ENCODE measurements at regions not wholly inside any gene's neighbourhood (a gene's known extent, or its start where the extent isn't known, plus 50 kb on each side); places are given as distances from the start of the nearest gene placed in this dataset.

GRCh38 chr2:41890341-41890740 lies 157.5 kb upstream of the PKDCC start:
- TF ChIP-seq POLR2AphosphoS5 (IDR thresholded peaks at IDR 0.05), result no peak
- no peak for TF ChIP-seq POLR2A (IDR thresholded peaks at IDR 0.05)

GRCh38 chr2:41892476-41892875 lies 155.3 kb upstream of the PKDCC start:
- no peaks in the 10 kb centered on the region for H3K27me3 ChIP-seq
- H3K4me1 ChIP-seq, result peaks cover 0 to 8% (median 0%) of the 10 kb centered on the region in 3 donors
- H3K9me3 ChIP-seq, result no peaks in the 10 kb centered on the region
- H3K36me3 ChIP-seq, result no peaks in the 10 kb centered on the region
- H3K4me3 ChIP-seq, result no peak overlapping the region
- TF ChIP-seq POLR2A (IDR thresholded peaks at IDR 0.05), result no peak
- TF ChIP-seq EP300 (IDR thresholded peaks at IDR 0.05), result no peak
- 80% methylated on average over 2 of the region's 4 CpGs; no CpG with 5 or more reads in 1 of the 2 donors for WGBS, 2 donors (ENCODE audit: low coverage in 1 of 2)
- H3K27ac ChIP-seq, result no peak overlapping the region
- ATAC-seq, result no peak

More at GRCh38 chr2:41890341-41890740, 157.5 kb upstream of the PKDCC start:
- H3K27ac ChIP-seq, result no peak overlapping the region
- WGBS, 2 donors (ENCODE audit: low coverage in 1 of 2), result 84 to 87% methylated on average over 3 of the region's 3 CpGs
- ATAC-seq, result no peak
- H3K36me3 ChIP-seq, result no peaks in the 10 kb centered on the region
- no peak overlapping the region for H3K4me3 ChIP-seq
- H3K4me1 ChIP-seq, result peaks cover 0 to under 1% (median 0%) of the 10 kb centered on the region in 3 donors
- H3K27me3 ChIP-seq, result no peaks in the 10 kb centered on the region
- no peaks in the 10 kb centered on the region for H3K9me3 ChIP-seq

GRCh38 chr2:41894563-41895333 lies 153.1 kb upstream of the PKDCC start:
- Histone ChIP-seq H3K27me3 (no peaks in the 10 kb centered on the region), H3K9me3 (no peaks in the 10 kb centered on the region), H3K36me3 (no peaks in the 10 kb centered on the region), H3K4me3 (no peak overlapping the region), H3K27ac (no peak overlapping the region), H3K4me1 (peaks cover 0 to 8% (median 0%) of the 10 kb centered on the region in 3 donors)
- 93 to 95% methylated on average over 2 to 3 of the region's 5 CpGs for WGBS, 2 donors (ENCODE audit: low coverage in 1 of 2)
- no peak for ATAC-seq
- TF ChIP-seq CTCF (IDR thresholded peaks at IDR 0.05), result no peak
- no peak for TF ChIP-seq POLR2AphosphoS5 (IDR thresholded peaks at IDR 0.05)
- TF ChIP-seq POLR2A (IDR thresholded peaks at IDR 0.05), result no peak
- TF ChIP-seq EP300 (IDR thresholded peaks at IDR 0.05), result no peak

GRCh38 chr2:41895334-41895664 lies 152.5 kb upstream of the PKDCC start:
- H3K27ac ChIP-seq, result peak overlapping the region in 1 of 4 donors; percentile 13
- H3K36me3 ChIP-seq, result no peaks in the 10 kb centered on the region
- no peaks in the 10 kb centered on the region for H3K9me3 ChIP-seq
- peaks cover 0 to 8% (median 0%) of the 10 kb centered on the region in 3 donors for H3K4me1 ChIP-seq
- ATAC-seq, result no peak
- no peaks in the 10 kb centered on the region for H3K27me3 ChIP-seq
- WGBS, 2 donors (ENCODE audit: low coverage in 1 of 2), result 67% methylated on average over 1 of the region's 1 CpG; no CpG with 5 or more reads in 1 of the 2 donors
- H3K4me3 ChIP-seq, result no peak overlapping the region
- TF ChIP-seq POLR2A (IDR thresholded peaks at IDR 0.05) (no peak), POLR2AphosphoS5 (IDR thresholded peaks at IDR 0.05) (no peak), EP300 (IDR thresholded peaks at IDR 0.05) (no peak), CTCF (IDR thresholded peaks at IDR 0.05) (no peak)

GRCh38 chr2:41896186-41896846 lies 151.5 kb upstream of the PKDCC start:
- no peak overlapping the region for H3K4me3 ChIP-seq
- H3K9me3 ChIP-seq, result no peaks in the 10 kb centered on the region
- H3K4me1 ChIP-seq, result peaks cover 0 to 8% (median 0%) of the 10 kb centered on the region in 3 donors
- H3K27me3 ChIP-seq, result no peaks in the 10 kb centered on the region
- 50 to 61% methylated on average over 3 to 4 of the region's 5 CpGs for WGBS, 2 donors (ENCODE audit: low coverage in 1 of 2)
- no peak for TF ChIP-seq POLR2A (IDR thresholded peaks at IDR 0.05)
- no peak for TF ChIP-seq CTCF (IDR thresholded peaks at IDR 0.05)
- no peak for TF ChIP-seq POLR2AphosphoS5 (IDR thresholded peaks at IDR 0.05)
- TF ChIP-seq EP300 (IDR thresholded peaks at IDR 0.05), result no peak
- no peak for ATAC-seq
- H3K27ac ChIP-seq, result peak overlapping the region in 1 of 4 donors; percentile 13
- no peaks in the 10 kb centered on the region for H3K36me3 ChIP-seq
